ENCODE measurements at regions not wholly inside any gene's neighbourhood (a gene's known extent, or its start where the extent isn't known, plus 50 kb on each side); places are given as distances from the start of the nearest gene placed in this dataset.

DNA sequence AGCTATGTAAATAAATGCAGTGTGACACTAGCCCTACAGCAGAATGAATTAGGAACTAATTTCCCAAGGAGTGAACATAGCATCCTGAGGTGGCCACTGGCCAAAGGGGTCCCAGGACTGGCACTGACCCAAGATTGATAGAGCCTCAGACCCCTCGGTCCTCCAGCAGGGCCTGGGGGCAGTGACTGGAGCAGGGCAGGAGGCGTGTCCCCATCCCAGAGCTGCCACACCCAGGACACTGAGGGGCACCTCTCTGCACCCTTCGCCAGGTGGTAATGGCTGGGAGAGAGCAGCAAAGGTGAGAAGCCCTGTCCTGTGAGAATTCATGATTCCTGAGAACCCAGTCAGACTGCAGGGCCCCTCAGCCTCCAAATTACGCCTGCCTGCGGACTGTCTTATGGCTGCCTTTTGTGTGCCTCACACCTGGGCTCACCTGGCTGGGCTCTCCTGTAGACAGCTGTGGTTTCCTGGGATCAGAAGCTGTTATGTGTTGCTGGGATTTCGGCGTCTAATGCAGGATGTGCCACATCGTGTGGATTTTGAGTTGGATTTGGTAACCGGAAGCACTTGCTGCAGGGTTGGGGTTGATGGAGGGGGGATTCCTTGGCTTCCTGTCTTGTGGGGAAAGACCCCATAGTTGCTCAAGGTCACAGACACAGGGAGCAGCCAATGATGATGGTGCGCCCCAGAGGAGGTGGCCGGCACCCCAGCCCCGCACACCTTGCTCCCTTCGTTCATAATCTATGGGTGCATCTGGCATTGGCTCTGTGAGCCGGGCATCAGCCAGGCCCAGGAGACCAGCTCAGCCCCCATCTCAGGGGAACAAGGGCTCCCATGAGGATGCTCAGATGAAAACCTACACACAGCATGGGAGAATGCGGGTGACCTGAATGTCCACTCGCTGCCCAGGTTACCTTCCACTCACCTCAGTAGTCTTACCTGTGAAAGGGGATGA lies 582.9 kb downstream of the BRD1 start:
- TF ChIP-seq, protein P1, sequence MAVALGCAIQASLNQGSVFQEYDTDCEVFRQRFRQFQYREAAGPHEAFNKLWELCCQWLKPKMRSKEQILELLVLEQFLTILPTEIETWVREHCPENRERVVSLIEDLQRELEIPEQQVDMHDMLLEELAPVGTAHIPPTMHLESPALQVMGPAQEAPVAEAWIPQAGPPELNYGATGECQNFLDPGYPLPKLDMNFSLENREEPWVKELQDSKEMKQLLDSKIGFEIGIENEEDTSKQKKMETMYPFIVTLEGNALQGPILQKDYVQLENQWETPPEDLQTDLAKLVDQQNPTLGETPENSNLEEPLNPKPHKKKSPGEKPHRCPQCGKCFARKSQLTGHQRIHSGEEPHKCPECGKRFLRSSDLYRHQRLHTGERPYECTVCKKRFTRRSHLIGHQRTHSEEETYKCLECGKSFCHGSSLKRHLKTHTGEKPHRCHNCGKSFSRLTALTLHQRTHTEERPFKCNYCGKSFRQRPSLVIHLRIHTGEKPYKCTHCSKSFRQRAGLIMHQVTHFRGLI (tag by site-specific recombination; IDR thresholded peaks at IDR 0.05) = no peak
- TF ChIP-seq ZNF433 (tag by site-specific recombination; IDR thresholded peaks at IDR 0.05; ENCODE audit: low read depth) = no peak
